ENCODE measurements at regions not wholly inside any gene's neighbourhood (a gene's known extent, or its start where the extent isn't known, plus 50 kb on each side); places are given as distances from the start of the nearest gene placed in this dataset.

- peak; percentile 53 for DNase-seq (ENCODE audit: low read depth)
Measured at GRCh38 chr10:71912431-71912830, 51.8 kb upstream of the CHST3 start.

GRCh38 chr10:71911296-71911953 is 52.8 kb upstream of the CHST3 start:
- peak; percentile 14 for DNase-seq (ENCODE audit: low read depth)

- DNase-seq (ENCODE audit: low read depth): no peak
Measured at GRCh38 chr10:71909399-71910083, 54.7 kb upstream of the CHST3 start.

GRCh38 chr10:71908998-71909397 is 55.2 kb upstream of the CHST3 start:
- DNase-seq (ENCODE audit: low read depth): no peak

- no peak for DNase-seq (ENCODE audit: low read depth)
Measured at GRCh38 chr10:71905164-71905563, 54.1 kb upstream of the PSAP start.

- peak; percentile 13 for DNase-seq (ENCODE audit: low read depth)
Measured at GRCh38 chr10:71903636-71904250, 52.7 kb upstream of the PSAP start.

GRCh38 chr10:71902351-71902750 is 51.3 kb upstream of the PSAP start:
- no peak for DNase-seq (ENCODE audit: low read depth)

Measured in ELR (cell line).